Karpas-422 (cell line): ENCODE measurements at regions not wholly inside any gene's neighbourhood (a gene's known extent, or its start where the extent isn't known, plus 50 kb on each side); places are given as distances from the start of the nearest gene placed in this dataset.

Source experiments
- DNase-seq: peaks from one replicate; pipeline ENCODE4 v3.0.0-alpha.2; 2015
- H2AFZ ChIP-seq: fragments of 200-600 bp; sonication (generic); 2 replicates; pipeline ENCODE4 v1.6.1; 2014; ENCODE audit warnings: antibody characterized with exemption, low read length, mixed read lengths
- H3K27ac ChIP-seq: fragments of 200-600 bp; sonication (generic); 2 replicates; pipeline ENCODE4 v1.5.1; 2014; ENCODE audit warnings: mild to moderate bottlenecking, low read length, moderate library complexity
- H3K27me3 ChIP-seq: fragments of 200-600 bp; sonication (generic); 2 replicates; pipeline ENCODE4 v1.6.1; 2014; ENCODE audit warnings: low read length, mixed read lengths
- H3K36me3 ChIP-seq: fragments of 200-600 bp; sonication (generic); 2 replicates; pipeline ENCODE4 v1.6.1; 2014; ENCODE audit warnings: low read length, mixed read lengths; ENCODE audit not compliant: insufficient read depth
- H3K4me1 ChIP-seq: fragments of 200-600 bp; sonication (generic); 2 replicates; pipeline ENCODE4 v1.6.1; 2014; ENCODE audit warnings: mild to moderate bottlenecking, low read length, mixed read lengths
- H3K4me2 ChIP-seq: fragments of 200-600 bp; sonication (generic); 2 replicates; pipeline ENCODE4 v1.6.1; 2014; ENCODE audit warnings: low read length, low read depth, mild to moderate bottlenecking; ENCODE audit not compliant: poor library complexity, severe bottlenecking
- H3K4me3 ChIP-seq: fragments of 200-600 bp; sonication (generic); 2 replicates; pipeline ENCODE4 v1.5.1; 2014; ENCODE audit warnings: mild to moderate bottlenecking, antibody characterized with exemption, low read length, mixed read lengths
- H3K79me2 ChIP-seq: fragments of 200-600 bp; sonication (generic); 2 replicates; pipeline ENCODE4 v1.6.1; 2014; ENCODE audit warnings: mild to moderate bottlenecking, low read length, mixed read lengths
- H3K9ac ChIP-seq: fragments of 200-600 bp; sonication (generic); 2 replicates; pipeline ENCODE4 v1.6.0; 2014; ENCODE audit warnings: low read length
- H3K9me2 ChIP-seq: fragments of 200-600 bp; sonication (generic), shearing (Covaris generic); replicated peaks from 2 replicates; pipeline ENCODE4 v1.6.0; 2014; ENCODE audit warnings: mild to moderate bottlenecking, low read length, moderate library complexity; ENCODE audit not compliant: insufficient read depth
- H3K9me3 ChIP-seq: fragments of 300-700, 200-600 bp; sonication (generic); 2 replicates; pipeline ENCODE4 v1.6.1; 2014; ENCODE audit warnings: low read length, mixed read lengths
- H4K20me1 ChIP-seq: fragments of 200-600 bp; sonication (generic); 2 replicates; pipeline ENCODE4 v1.6.1; 2014; ENCODE audit warnings: mild to moderate bottlenecking, antibody characterized with exemption, low read length, low read depth; ENCODE audit not compliant: insufficient read depth

DNA sequence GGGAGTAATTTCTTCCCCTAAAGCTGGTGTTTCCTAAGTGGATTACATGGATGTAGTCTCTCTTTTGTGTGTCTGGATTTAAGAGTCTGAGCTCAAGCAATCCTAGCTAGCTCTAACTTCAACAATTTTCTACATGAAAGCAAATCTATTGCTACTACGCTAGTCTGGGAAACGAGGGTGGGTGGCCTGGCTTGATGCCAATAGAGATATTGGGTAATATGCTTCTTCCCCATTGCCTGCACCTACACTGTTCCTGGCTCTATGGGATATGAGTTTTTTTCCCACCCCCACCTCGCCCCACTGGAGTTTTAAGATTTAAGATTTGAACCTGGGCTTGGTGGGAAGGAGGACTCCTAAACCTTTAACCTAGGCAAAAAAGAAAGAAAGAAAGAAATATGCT, 158.8 kb downstream of the RBM46 start:
- Histone ChIP-seq H3K9me2 (no peaks in the 10 kb centered on the region), H2AFZ (no peak overlapping the region), H4K20me1 (no peaks in the 10 kb centered on the region), H3K36me3 (no peaks in the 10 kb centered on the region), H3K9me3 (no peaks in the 10 kb centered on the region), H3K27ac (no peak overlapping the region), H3K79me2 (no peaks in the 10 kb centered on the region), H3K27me3 (no peaks in the 10 kb centered on the region), H3K9ac (no peak overlapping the region), H3K4me3 (no peak overlapping the region), H3K4me1 (no peaks in the 10 kb centered on the region), H3K4me2 (no peak overlapping the region)
- no peak for DNase-seq

DNA sequence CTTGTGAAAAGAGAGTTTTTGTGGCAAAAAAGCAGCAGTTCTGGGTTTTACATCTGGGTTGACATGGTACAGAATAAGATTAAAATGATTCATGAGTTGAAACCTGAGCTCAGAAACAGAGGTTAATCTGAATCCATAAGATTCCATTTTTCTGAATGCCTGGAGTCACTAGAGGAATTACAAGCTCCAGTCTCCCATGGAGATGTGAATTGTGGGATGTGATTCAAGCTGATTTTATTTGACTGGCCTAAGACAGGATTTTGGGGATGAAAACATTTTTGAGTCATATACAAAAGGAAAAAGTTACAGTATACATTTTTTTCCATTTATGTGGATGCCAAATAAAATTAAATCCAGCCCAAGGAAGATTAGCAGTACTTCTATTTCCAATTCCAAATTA, 161.1 kb downstream of the RBM46 start:
- H3K4me2 ChIP-seq = no peak overlapping the region
- H3K36me3 ChIP-seq = no peaks in the 10 kb centered on the region
- no peak overlapping the region for H3K9ac ChIP-seq
- no peak overlapping the region for H3K27ac ChIP-seq
- no peaks in the 10 kb centered on the region for H3K9me3 ChIP-seq
- H3K27me3 ChIP-seq = no peaks in the 10 kb centered on the region
- H4K20me1 ChIP-seq = no peaks in the 10 kb centered on the region
- H3K79me2 ChIP-seq = no peaks in the 10 kb centered on the region
- H3K9me2 ChIP-seq = no peaks in the 10 kb centered on the region
- H3K4me1 ChIP-seq = no peaks in the 10 kb centered on the region
- DNase-seq = no peak
- no peak overlapping the region for H3K4me3 ChIP-seq
- no peak overlapping the region for H2AFZ ChIP-seq

DNA sequence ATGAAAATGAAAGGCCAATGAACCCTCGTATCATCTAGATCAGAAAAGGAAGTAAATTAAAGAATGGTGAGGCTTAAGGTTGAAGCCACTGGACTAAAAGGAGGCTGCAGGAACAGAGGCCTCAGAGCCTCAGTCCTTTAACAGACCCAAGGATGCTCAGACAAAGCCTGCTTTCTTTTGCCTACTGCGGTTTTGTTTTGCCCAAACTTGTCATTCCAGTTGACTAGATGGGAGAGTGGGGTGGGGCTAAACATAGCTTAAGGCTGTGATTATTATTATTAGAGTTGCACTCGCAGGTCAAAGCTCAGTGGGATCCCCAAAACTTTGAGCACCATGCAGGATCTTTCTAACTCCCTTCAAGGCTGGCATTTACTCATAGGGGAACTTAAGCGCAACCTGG, 163.9 kb downstream of the RBM46 start:
- no peaks in the 10 kb centered on the region for H3K9me2 ChIP-seq
- H3K4me2 ChIP-seq = no peak overlapping the region
- no peaks in the 10 kb centered on the region for H3K79me2 ChIP-seq
- no peak overlapping the region for H2AFZ ChIP-seq
- H3K27me3 ChIP-seq = no peaks in the 10 kb centered on the region
- no peaks in the 10 kb centered on the region for H4K20me1 ChIP-seq
- no peak overlapping the region for H3K27ac ChIP-seq
- no peak for DNase-seq
- H3K9me3 ChIP-seq = no peaks in the 10 kb centered on the region
- H3K4me1 ChIP-seq = no peaks in the 10 kb centered on the region
- H3K4me3 ChIP-seq = no peak overlapping the region
- H3K36me3 ChIP-seq = no peaks in the 10 kb centered on the region
- H3K9ac ChIP-seq = no peak overlapping the region

DNA sequence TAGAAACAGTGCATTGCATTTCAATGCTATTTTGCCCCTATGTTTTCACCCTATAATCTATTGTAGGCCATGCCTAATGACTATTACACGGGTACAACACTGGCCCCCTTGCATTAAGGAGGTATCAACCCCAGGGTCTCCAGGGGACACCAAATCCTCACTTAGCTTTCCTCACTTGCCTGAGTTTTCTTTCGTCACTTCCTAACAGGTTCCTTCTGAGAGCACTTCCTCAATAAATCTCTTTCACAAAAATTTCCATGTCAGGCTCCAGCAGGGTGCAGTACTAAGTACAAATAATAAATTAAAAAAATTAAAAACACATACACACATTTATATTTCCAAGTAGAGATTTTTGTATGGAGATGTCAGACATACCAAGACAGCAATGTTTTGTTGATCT, 165.0 kb downstream of the RBM46 start:
- H3K27ac ChIP-seq = no peak overlapping the region
- no peaks in the 10 kb centered on the region for H3K36me3 ChIP-seq
- no peak overlapping the region for H3K4me3 ChIP-seq
- H3K27me3 ChIP-seq = no peaks in the 10 kb centered on the region
- H2AFZ ChIP-seq = no peak overlapping the region
- H3K4me2 ChIP-seq = no peak overlapping the region
- no peak overlapping the region for H3K9ac ChIP-seq
- no peaks in the 10 kb centered on the region for H3K9me3 ChIP-seq
- H3K9me2 ChIP-seq = no peaks in the 10 kb centered on the region
- DNase-seq = no peak
- H3K4me1 ChIP-seq = no peaks in the 10 kb centered on the region
- no peaks in the 10 kb centered on the region for H4K20me1 ChIP-seq
- H3K79me2 ChIP-seq = no peaks in the 10 kb centered on the region

DNA sequence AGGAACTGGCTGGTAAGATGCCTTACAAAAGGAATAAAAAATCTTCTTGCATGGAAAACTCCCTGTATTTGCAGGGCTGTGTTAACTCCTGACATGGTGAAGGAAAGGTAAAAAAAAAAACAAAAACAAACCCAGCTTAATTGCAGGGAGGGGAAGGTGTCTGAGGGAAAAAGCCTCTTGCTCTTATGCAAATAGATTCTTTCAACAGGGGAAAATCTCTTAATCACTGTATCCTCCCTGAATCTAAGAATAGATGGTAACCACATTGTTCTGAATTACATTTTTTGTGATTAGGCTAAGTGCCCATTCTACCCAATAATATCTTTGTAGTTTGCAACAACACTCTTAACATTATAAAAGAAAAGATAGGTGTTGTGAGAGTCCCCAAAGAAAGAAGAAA, 172.6 kb downstream of the RBM46 start:
- no peaks in the 10 kb centered on the region for H3K36me3 ChIP-seq
- no peak overlapping the region for H3K4me3 ChIP-seq
- H3K4me1 ChIP-seq = no peaks in the 10 kb centered on the region
- no peak for DNase-seq
- no peak overlapping the region for H3K9ac ChIP-seq
- no peaks in the 10 kb centered on the region for H3K79me2 ChIP-seq
- H4K20me1 ChIP-seq = no peaks in the 10 kb centered on the region
- H3K27ac ChIP-seq = no peak overlapping the region
- no peak overlapping the region for H2AFZ ChIP-seq
- no peaks in the 10 kb centered on the region for H3K27me3 ChIP-seq
- no peaks in the 10 kb centered on the region for H3K9me2 ChIP-seq
- H3K9me3 ChIP-seq = no peaks in the 10 kb centered on the region
- H3K4me2 ChIP-seq = no peak overlapping the region

DNA sequence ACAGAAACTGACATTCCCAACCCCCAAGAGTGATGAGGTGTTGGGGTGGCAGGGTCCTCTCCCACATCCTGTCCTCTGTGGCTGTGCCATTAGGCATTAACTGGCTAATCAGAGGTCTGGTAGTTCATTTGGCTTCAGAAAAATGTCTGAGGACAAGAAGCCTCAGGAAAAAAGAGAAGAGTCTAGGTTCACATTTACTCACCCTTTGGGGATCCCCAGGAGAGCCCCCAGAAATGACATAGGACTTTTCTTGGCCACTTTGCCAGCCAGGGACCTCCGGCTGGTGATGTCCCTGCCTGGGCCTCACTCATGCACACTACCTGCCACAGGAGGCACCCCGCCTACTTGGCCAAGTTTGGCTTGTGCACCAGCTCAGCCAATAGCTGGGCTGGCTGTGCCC, 173.0 kb downstream of the RBM46 start:
- H3K9ac ChIP-seq = no peak overlapping the region
- H3K4me3 ChIP-seq = no peak overlapping the region
- no peaks in the 10 kb centered on the region for H3K4me1 ChIP-seq
- H3K79me2 ChIP-seq = no peaks in the 10 kb centered on the region
- no peak overlapping the region for H3K27ac ChIP-seq
- H3K27me3 ChIP-seq = no peaks in the 10 kb centered on the region
- H3K36me3 ChIP-seq = no peaks in the 10 kb centered on the region
- H3K9me2 ChIP-seq = no peaks in the 10 kb centered on the region
- no peaks in the 10 kb centered on the region for H4K20me1 ChIP-seq
- H3K4me2 ChIP-seq = no peak overlapping the region
- H3K9me3 ChIP-seq = no peaks in the 10 kb centered on the region
- DNase-seq = no peak
- no peak overlapping the region for H2AFZ ChIP-seq

DNA sequence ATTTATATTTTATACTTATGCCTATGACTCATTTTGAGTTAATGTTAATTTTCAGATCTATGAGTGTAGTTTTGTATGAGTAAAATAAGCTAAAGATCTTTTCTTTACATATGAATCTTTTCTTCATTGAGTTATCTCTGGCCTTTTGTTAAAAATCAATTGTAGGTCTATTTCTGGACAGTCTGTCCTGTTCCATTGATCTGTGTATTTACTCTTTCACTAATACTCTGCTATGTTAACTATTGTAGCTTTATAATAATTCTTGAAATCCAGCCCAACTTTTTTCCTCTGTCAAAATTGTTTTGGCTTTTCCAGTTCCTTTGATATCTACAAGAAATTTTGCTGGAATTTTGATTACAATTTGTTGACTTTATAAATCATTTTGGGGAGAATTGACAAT, 177.0 kb downstream of the RBM46 start:
- Histone ChIP-seq H3K9me2 (no peaks in the 10 kb centered on the region), H3K9ac (no peak overlapping the region), H2AFZ (no peak overlapping the region), H3K4me1 (peaks cover 3% of the 10 kb centered on the region; the same call in 1 of the 2 replicates), H3K27me3 (no peaks in the 10 kb centered on the region), H3K79me2 (no peaks in the 10 kb centered on the region), H3K4me3 (no peak overlapping the region), H3K4me2 (no peak overlapping the region), H4K20me1 (no peaks in the 10 kb centered on the region), H3K9me3 (no peaks in the 10 kb centered on the region), H3K36me3 (no peaks in the 10 kb centered on the region), H3K27ac (no peak overlapping the region)
- no peak for DNase-seq

DNA sequence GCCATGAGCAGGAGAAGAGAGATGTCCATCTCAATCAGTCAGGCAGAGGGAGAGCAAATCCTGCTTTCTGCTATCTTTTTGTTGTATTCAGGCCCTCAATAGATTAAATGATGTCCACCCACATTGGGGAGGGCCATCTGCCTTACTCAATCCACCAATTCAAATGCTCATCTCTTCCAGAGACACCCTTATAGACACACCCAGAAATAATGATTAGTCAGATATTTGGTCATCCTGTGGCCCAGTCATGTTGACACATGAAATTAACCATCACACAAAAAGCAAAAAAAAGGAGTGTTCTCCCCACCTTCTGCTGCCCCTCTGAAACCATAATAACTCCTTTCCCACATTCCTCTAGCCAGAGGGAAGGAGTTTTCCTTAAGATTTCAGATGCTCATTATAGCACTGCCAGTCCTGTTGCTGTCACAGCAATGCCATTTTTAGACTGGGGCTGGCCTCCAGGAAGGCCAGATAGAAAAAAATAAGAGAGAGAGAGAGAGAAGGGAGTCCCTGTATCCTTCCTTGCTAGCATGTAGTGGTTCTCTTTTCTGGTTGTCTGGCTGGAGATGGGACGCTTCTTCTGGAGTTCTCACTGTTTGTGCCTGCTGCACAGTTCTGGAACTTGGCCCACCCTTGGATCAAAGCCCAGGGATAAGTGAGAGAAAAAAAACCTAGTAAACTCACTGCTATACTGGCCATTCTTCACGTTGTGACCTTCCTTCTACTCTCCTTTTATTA, 177.7 kb downstream of the RBM46 start:
- H3K4me1 ChIP-seq = peaks cover 3% of the 10 kb centered on the region; the same call in 1 of the 2 replicates

More for the DNA sequence above, 177.7 kb downstream of the RBM46 start:
- Histone ChIP-seq H2AFZ (no peak overlapping the region), H3K9ac (no peak overlapping the region), H3K9me2 (no peaks in the 10 kb centered on the region), H4K20me1 (no peaks in the 10 kb centered on the region), H3K9me3 (no peaks in the 10 kb centered on the region), H3K79me2 (no peaks in the 10 kb centered on the region), H3K27me3 (no peaks in the 10 kb centered on the region), H3K4me3 (no peak overlapping the region), H3K4me2 (no peak overlapping the region), H3K36me3 (no peaks in the 10 kb centered on the region), H3K27ac (no peak overlapping the region)
- DNase-seq = no peak
